H1 (cell line): ENCODE measurements at regions not wholly inside any gene's neighbourhood (a gene's known extent, or its start where the extent isn't known, plus 50 kb on each side); places are given as distances from the start of the nearest gene placed in this dataset.

Source experiments
- CTCF ChIA-PET: fragments of 300-600 bp; sonication (Branson Sonifier 250); formaldehyde crosslinking; loops from one replicate; lab custom pipeline; 2021; ENCODE audit not compliant: partially characterized antibody; lab: Charles Lee
- POLR2A ChIA-PET: fragments of 300-600 bp; sonication (Branson Sonifier 250); formaldehyde crosslinking; loops from one replicate; lab custom pipeline; 2021; ENCODE audit warnings: inconsistent platforms; ENCODE audit not compliant: partially characterized antibody; lab: Charles Lee
- DNase-seq, 2 experiments: peaks; one replicate each; pipeline versions ENCODE4 v3.0.0 to v3.0.0-alpha.2; 2010 to 2022; ENCODE audit warnings: low spot score in 2 of 2, low read depth in 1 of 2, mixed read lengths in 1 of 2
- FAIRE-seq: peaks from 2 replicates; lab custom pipeline; 2011; peaks lifted over from hg19 to GRCh38; lab: Jason Lieb, UNC
- H2AFZ ChIP-seq: 2 replicates; pipeline ENCODE4 v1.8.1; 2012; ENCODE audit warnings: low read length, inconsistent platforms
- H2AK5ac ChIP-seq: 2 replicates; pipeline ENCODE4 v1.6.1; 2013; ENCODE audit warnings: low read depth, low read length
- H2BK120ac ChIP-seq: replicated peaks from 2 replicates; pipeline ENCODE3; 2013; ENCODE audit warnings: low read depth, low read length, inconsistent platforms
- H2BK12ac ChIP-seq: 2 replicates; pipeline ENCODE4 v1.6.1; 2013; ENCODE audit warnings: low read depth, low read length
- H2BK15ac ChIP-seq: 2 replicates; pipeline ENCODE4 v1.6.1; 2013; ENCODE audit warnings: low read length
- H2BK20ac ChIP-seq: 2 replicates; pipeline ENCODE4 v1.6.1; 2013; ENCODE audit warnings: low read length
- H2BK5ac ChIP-seq: 2 replicates; pipeline ENCODE4 v1.6.1; 2013; ENCODE audit warnings: low read depth, low read length
- H3K14ac ChIP-seq: 2 replicates; pipeline ENCODE4 v1.6.1; 2013; ENCODE audit warnings: inconsistent platforms; ENCODE audit not compliant: insufficient read length
- H3K18ac ChIP-seq: 2 replicates; pipeline ENCODE4 v1.6.1; 2013; ENCODE audit warnings: low read length; ENCODE audit errors: extremely low read depth
- H3K23ac ChIP-seq: 2 replicates; pipeline ENCODE4 v1.6.1; 2013; ENCODE audit warnings: inconsistent platforms; ENCODE audit not compliant: insufficient read length
- H3K23me2 ChIP-seq: 2 replicates; pipeline ENCODE4 v1.6.1; 2013; ENCODE audit warnings: low read depth, low read length
- H3K27ac ChIP-seq: 2 replicates; pipeline ENCODE4 v1.6.1; 2011; ENCODE audit warnings: low read depth, low read length, inconsistent platforms
- H3K27me3 ChIP-seq, 4 experiments: replicated peaks in 1 of 4; 1 replicate in 1 of 4; 2 replicates in 3 of 4; pipeline versions ENCODE4 v1.6.1 to v1.8.1; 2011 to 2013; ENCODE audit warnings: low read length in 3 of 4, mild to moderate bottlenecking in 3 of 4, inconsistent platforms in 2 of 4, mixed read lengths in 2 of 4, moderate library complexity in 1 of 4; ENCODE audit not compliant: control insufficient read depth in 3 of 4, insufficient read depth in 3 of 4; ENCODE audit errors: extremely low read depth in 1 of 4
- H3K36me3 ChIP-seq, 4 experiments: 2 replicates each; pipeline versions ENCODE4 v1.6.1 to v1.8.1; 2011 to 2013; ENCODE audit warnings: mild to moderate bottlenecking in 4 of 4, low read length in 3 of 4, moderate library complexity in 2 of 4, control low read depth in 1 of 4, inconsistent platforms in 1 of 4; ENCODE audit not compliant: insufficient read depth in 4 of 4, control insufficient read depth in 2 of 4
- H3K4ac ChIP-seq: replicated peaks from 2 replicates; pipeline ENCODE3; 2013; ENCODE audit warnings: low read length, low read depth, mixed read lengths, inconsistent platforms; ENCODE audit not compliant: insufficient read length
- H3K4me1 ChIP-seq, 4 experiments: replicated peaks in 1 of 4; 1 replicate in 1 of 4; 2 replicates in 3 of 4; pipeline versions ENCODE4 v1.6.1 to v1.8.1; 2011 to 2013; ENCODE audit warnings: low read length in 3 of 4, inconsistent platforms in 2 of 4, mixed read lengths in 1 of 4; ENCODE audit not compliant: insufficient read depth in 4 of 4, control insufficient read depth in 3 of 4
- H3K4me2 ChIP-seq, 2 experiments: 2 replicates each; pipeline versions ENCODE4 v1.6.1 to v1.8.1; 2011 to 2013; ENCODE audit warnings: low read depth in 2 of 2, low read length in 2 of 2, control low read depth in 1 of 2, inconsistent platforms in 1 of 2, mild to moderate bottlenecking in 1 of 2; ENCODE audit not compliant: insufficient read depth in 1 of 2
- H3K4me3 ChIP-seq, 4 experiments: fragments of 200-600, 300-600 bp in 1 of 4; sonication (generic), shearing (Covaris generic), sonication (Bioruptor Twin) in 1 of 4; 2 replicates each; pipeline versions ENCODE4 v1.5.1 to v1.8.1; 2011 to 2016; ENCODE audit warnings: low read length in 4 of 4, low read depth in 3 of 4, control low read depth in 2 of 4, inconsistent platforms in 2 of 4, mild to moderate bottlenecking in 2 of 4, mixed read lengths in 1 of 4, moderate library complexity in 1 of 4; ENCODE audit not compliant: insufficient read depth in 2 of 4; ENCODE audit errors: extremely low read depth in 1 of 4
- H3K56ac ChIP-seq: replicated peaks from 2 replicates; pipeline ENCODE3; 2013; ENCODE audit warnings: low read depth, mild to moderate bottlenecking, mixed read lengths, low read length, inconsistent platforms; ENCODE audit not compliant: insufficient read length
- H3K79me1 ChIP-seq: 2 replicates; pipeline ENCODE4 v1.6.1; 2013; ENCODE audit warnings: low read depth, low read length, control low read depth
- H3K79me2 ChIP-seq, 2 experiments: 2 replicates each; pipeline versions ENCODE4 v1.6.1 to v1.8.1; 2012 to 2013; ENCODE audit warnings: low read length in 2 of 2, mild to moderate bottlenecking in 2 of 2, inconsistent platforms in 1 of 2; ENCODE audit not compliant: insufficient read depth in 2 of 2, control insufficient read depth in 1 of 2
- H3K9ac ChIP-seq, 4 experiments: replicated peaks in 1 of 4; 1 replicate in 1 of 4; 2 replicates in 3 of 4; pipeline versions ENCODE4 v1.6.1 to v1.8.1; 2011 to 2013; ENCODE audit warnings: low read depth in 3 of 4, low read length in 3 of 4, control low read depth in 2 of 4, mild to moderate bottlenecking in 2 of 4, moderate library complexity in 2 of 4, inconsistent platforms in 1 of 4; ENCODE audit errors: extremely low read depth in 1 of 4
- H3K9me3 ChIP-seq, 2 experiments: 2 replicates each; pipeline versions ENCODE4 v1.6.1 to v1.8.1; 2012 to 2013; ENCODE audit warnings: mild to moderate bottlenecking in 2 of 2, moderate library complexity in 2 of 2, control low read depth in 1 of 2, inconsistent platforms in 1 of 2, low read depth in 1 of 2, low read length in 1 of 2, mixed read lengths in 1 of 2; ENCODE audit not compliant: insufficient read depth in 2 of 2
- H4K20me1 ChIP-seq, 2 experiments: replicated peaks in 1 of 2; 2 replicates each; pipeline versions ENCODE3 to v1.8.1; 2011 to 2013; ENCODE audit warnings: inconsistent platforms in 2 of 2, low read length in 2 of 2, mild to moderate bottlenecking in 1 of 2; ENCODE audit not compliant: insufficient read depth in 2 of 2, control insufficient read depth in 1 of 2
- H4K5ac ChIP-seq: 2 replicates; pipeline ENCODE4 v1.6.1; 2013; ENCODE audit warnings: low read length, low read depth, mixed read lengths, inconsistent platforms; ENCODE audit not compliant: insufficient read length
- H4K8ac ChIP-seq: 2 replicates; pipeline ENCODE4 v1.8.0; 2013; ENCODE audit warnings: mild to moderate bottlenecking, moderate library complexity, low read length, inconsistent platforms; ENCODE audit not compliant: insufficient read depth; ENCODE audit errors: extremely low read depth
- H4K91ac ChIP-seq: replicated peaks from 2 replicates; pipeline ENCODE3; 2013; ENCODE audit warnings: low read length, mixed read lengths, inconsistent platforms; ENCODE audit not compliant: insufficient read length
- ASH2L ChIP-seq: fragments of 200-600, 300-600 bp; sonication (generic); IDR thresholded peaks from one replicate; pipeline ENCODE4 v1.7.1; 2017; ENCODE audit warnings: low read length
- CBX5 ChIP-seq: fragments of 300-800, 300-1000 bp; sonication (generic); IDR thresholded peaks from 2 replicates; pipeline ENCODE4 v1.7.1; 2016; ENCODE audit warnings: antibody characterized with exemption, low read length, low read depth
- CEBPB ChIP-seq: IDR thresholded peaks from 2 replicates; pipeline ENCODE4 v1.6.1; 2012; ENCODE audit warnings: low read depth, low read length
- GTF2F1 ChIP-seq: IDR thresholded peaks from 2 replicates; pipeline ENCODE4 v1.6.1; 2012; ENCODE audit warnings: low read depth, low read length, improper control_type of control experiment, borderline replicate concordance
- JUND ChIP-seq: IDR thresholded peaks from 2 replicates; pipeline ENCODE4 v1.6.1; 2011; ENCODE audit warnings: mild to moderate bottlenecking, improper control_type of control experiment, low read length
- KDM5A ChIP-seq: fragments of 200-600 bp; IDR thresholded peaks from 2 replicates; pipeline ENCODE4 v1.7.1; 2012; ENCODE audit warnings: mild to moderate bottlenecking, low read length, inconsistent platforms, mixed read lengths
- POLR2A ChIP-seq, 2 experiments: IDR thresholded peaks; 1 replicate in 1 of 2; 2 replicates in 1 of 2; pipeline ENCODE4 v1.6.1; 2011; ENCODE audit warnings: low read depth in 2 of 2, low read length in 2 of 2, mild to moderate bottlenecking in 2 of 2; ENCODE audit errors: control extremely low read depth in 1 of 2
- POU5F1 ChIP-seq: IDR thresholded peaks from 2 replicates; pipeline ENCODE4 v1.6.1; 2011; ENCODE audit warnings: low read depth, mild to moderate bottlenecking, low read length, moderate library complexity
- RXRA ChIP-seq: IDR thresholded peaks from 2 replicates; pipeline ENCODE4 v1.6.1; 2011; ENCODE audit warnings: low read depth, mild to moderate bottlenecking, low read length, moderate library complexity; ENCODE audit not compliant: insufficient read depth
- SIN3A ChIP-seq, 2 experiments: IDR thresholded peaks in 1 of 2; conservative IDR thresholded peaks in 1 of 2; 2 replicates each; pipeline ENCODE4 v1.6.1; 2011 to 2012; ENCODE audit warnings: low read length in 2 of 2, improper control_type of control experiment in 1 of 2, low read depth in 1 of 2, mild to moderate bottlenecking in 1 of 2
- SIX5 ChIP-seq: IDR thresholded peaks from 2 replicates; pipeline ENCODE4 v1.6.1; 2011; ENCODE audit warnings: mild to moderate bottlenecking, low read depth, low read length
- SP4 ChIP-seq: IDR thresholded peaks from 2 replicates; pipeline ENCODE4 v1.6.1; 2012; ENCODE audit warnings: low read length, inconsistent platforms
- TBP ChIP-seq: IDR thresholded peaks from 2 replicates; pipeline ENCODE4 v1.6.1; 2011; ENCODE audit warnings: low read depth, low read length, improper control_type of control experiment
- TF ChIP-seq, protein P1 (sequence below): IDR thresholded peaks from 2 replicates; pipeline ENCODE4 v1.6.1; 2012; ENCODE audit warnings: low read length, inconsistent platforms

DNA sequence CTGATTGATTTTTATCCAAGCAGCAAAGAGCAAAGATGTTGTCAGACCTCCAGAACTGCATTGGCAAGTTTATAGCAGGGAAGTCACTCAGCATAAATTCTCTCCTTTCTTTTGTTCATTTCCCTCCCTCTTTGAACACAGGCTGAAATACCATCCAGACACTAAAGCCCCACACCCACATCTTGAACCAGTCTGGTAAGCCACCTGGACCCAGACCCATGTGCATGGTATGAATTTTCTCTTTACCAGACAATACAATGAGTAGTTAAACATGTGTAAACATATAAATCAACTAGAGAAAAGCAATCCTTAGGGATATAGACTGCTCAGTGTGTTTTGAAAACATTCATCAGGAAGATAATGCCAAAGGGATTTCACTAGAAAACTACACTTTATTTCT lies 488.3 kb upstream of the FLRT2 start:
- H3K79me1 ChIP-seq = no peaks in the 10 kb centered on the region
- no peak overlapping the region for H3K14ac ChIP-seq
- H3K79me2 ChIP-seq = no peaks in the 10 kb centered on the region
- no peaks in the 10 kb centered on the region for H3K27me3 ChIP-seq
- CTCF ChIA-PET = no interaction called here
- no peak overlapping the region for H2BK120ac ChIP-seq
- no peak overlapping the region for H3K23ac ChIP-seq
- H3K27ac ChIP-seq = no peak overlapping the region
- no peak overlapping the region for H3K4me2 ChIP-seq
- H2BK5ac ChIP-seq = no peak overlapping the region
- peaks cover 0 to 1% of the 10 kb centered on the region in 2 experiments; a peak in 1 of 4 replicates for H3K9me3 ChIP-seq
- no peak overlapping the region for H4K5ac ChIP-seq
- H2BK20ac ChIP-seq = no peak overlapping the region
- H3K4ac ChIP-seq = no peak overlapping the region
- FAIRE-seq (no peak), DNase-seq (no peak)
- no peaks in the 10 kb centered on the region for H3K36me3 ChIP-seq
- H3K4me1 ChIP-seq = no peaks in the 10 kb centered on the region
- no peaks in the 10 kb centered on the region for H4K20me1 ChIP-seq
- H2BK12ac ChIP-seq = no peak overlapping the region
- no peaks in the 10 kb centered on the region for H3K23me2 ChIP-seq
- H3K4me3 ChIP-seq = no peak overlapping the region
- POLR2A ChIA-PET = no interaction called here
- H3K9ac ChIP-seq = no peak overlapping the region
- H2AK5ac ChIP-seq = no peak overlapping the region
- H3K18ac ChIP-seq = no peak overlapping the region
- H2AFZ ChIP-seq = no peak overlapping the region
- no peak overlapping the region for H4K91ac ChIP-seq
- H4K8ac ChIP-seq = no peak overlapping the region
- H3K56ac ChIP-seq = no peak overlapping the region
- no peak overlapping the region for H2BK15ac ChIP-seq
- TF ChIP-seq CEBPB (no peak), RXRA (no peak), SIX5 (no peak), KDM5A (no peak), TBP (no peak), JUND (no peak), ASH2L (no peak), POU5F1 (no peak), GTF2F1 (no peak), CBX5 (no peak), SIN3A (conservative IDR thresholded peaks at IDR 0.05 in 1 of 2, IDR thresholded peaks at IDR 0.05 in 1 of 2; ENCODE audit: low read depth in 1 of 2, low read length in 2 of 2) (no peak), SP4 (no peak), POLR2A (IDR thresholded peaks at IDR 0.05; ENCODE audit: control extremely low read depth in 1 of 2, low read depth in 2 of 2, low read length in 2 of 2) (no peak)
- TF ChIP-seq, protein P1, sequence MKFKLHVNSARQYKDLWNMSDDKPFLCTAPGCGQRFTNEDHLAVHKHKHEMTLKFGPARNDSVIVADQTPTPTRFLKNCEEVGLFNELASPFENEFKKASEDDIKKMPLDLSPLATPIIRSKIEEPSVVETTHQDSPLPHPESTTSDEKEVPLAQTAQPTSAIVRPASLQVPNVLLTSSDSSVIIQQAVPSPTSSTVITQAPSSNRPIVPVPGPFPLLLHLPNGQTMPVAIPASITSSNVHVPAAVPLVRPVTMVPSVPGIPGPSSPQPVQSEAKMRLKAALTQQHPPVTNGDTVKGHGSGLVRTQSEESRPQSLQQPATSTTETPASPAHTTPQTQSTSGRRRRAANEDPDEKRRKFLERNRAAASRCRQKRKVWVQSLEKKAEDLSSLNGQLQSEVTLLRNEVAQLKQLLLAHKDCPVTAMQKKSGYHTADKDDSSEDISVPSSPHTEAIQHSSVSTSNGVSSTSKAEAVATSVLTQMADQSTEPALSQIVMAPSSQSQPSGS = no peak
